ENCODE measurements at regions not wholly inside any gene's neighbourhood (a gene's known extent, or its start where the extent isn't known, plus 50 kb on each side); places are given as distances from the start of the nearest gene placed in this dataset.

GRCh38 chr1:101357444-101357986 lies 120.7 kb downstream of the S1PR1 start:
- Histone ChIP-seq H3K4me1 (peaks cover 0 to 5% (median 0%) of the 10 kb centered on the region in 4 donors), H3K9me3 (no peaks in the 10 kb centered on the region), H3K36me3 (no peaks in the 10 kb centered on the region), H3K27ac (replicated peaks in 1 of 4) (no peak overlapping the region), H3K4me3 (no peak overlapping the region), H3K27me3 (no peaks in the 10 kb centered on the region)
- WGBS, result 78% methylated on average over 4 of the region's 4 CpGs
- no peak for TF ChIP-seq EP300 (IDR thresholded peaks at IDR 0.05)
- TF ChIP-seq CTCF (IDR thresholded peaks at IDR 0.05), result peak; percentile 68 to 84 (median 75)
- DNase-seq (ENCODE audit: extremely low spot score), result peak; percentile 90
- intact Hi-C loops (cut with DNase I), result loop anchor here (5.0 kb wide), 1 partner anchor 50 kb away; no protein-coding TSS in a partner anchor

DNA sequence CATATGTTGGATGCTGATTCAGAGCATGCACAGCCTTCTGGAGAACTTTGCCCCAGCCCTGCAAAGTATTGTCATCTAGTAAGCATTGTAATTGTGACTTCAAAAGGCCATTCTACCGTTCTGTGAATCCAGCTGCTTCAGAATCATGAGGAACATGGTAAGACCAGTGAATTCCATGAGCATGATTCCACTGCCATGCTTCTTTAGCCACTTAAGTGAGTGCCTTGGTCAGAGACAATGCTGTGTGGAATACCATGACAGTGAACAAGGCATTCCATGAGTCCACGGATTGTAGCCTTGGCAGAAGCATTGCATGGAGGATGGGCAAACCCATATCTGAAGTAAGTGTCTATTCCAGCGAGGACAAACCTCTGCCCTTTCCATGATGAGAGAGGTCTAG lies 123.7 kb downstream of the S1PR1 start:
- no peak for TF ChIP-seq POLR2AphosphoS5 (IDR thresholded peaks at IDR 0.05)
- no peak for TF ChIP-seq POLR2A (IDR thresholded peaks at IDR 0.05; ENCODE audit: low read depth)
- TF ChIP-seq EP300 (IDR thresholded peaks at IDR 0.05), result no peak
- no peak for TF ChIP-seq CTCF (IDR thresholded peaks at IDR 0.05)
- H3K4me1 ChIP-seq, result peaks cover 0 to 17% (median 8%) of the 10 kb centered on the region in 4 donors
- 88% methylated on average over 1 of the region's 3 CpGs for WGBS
- H3K4me3 ChIP-seq, result no peak overlapping the region
- H3K27ac ChIP-seq (replicated peaks in 1 of 4), result no peak overlapping the region
- no peaks in the 10 kb centered on the region for H3K27me3 ChIP-seq
- no peaks in the 10 kb centered on the region for H3K36me3 ChIP-seq
- intact Hi-C loops (cut with DNase I), result no loop called here
- DNase-seq (ENCODE audit: extremely low spot score), result no peak
- H3K9me3 ChIP-seq, result no peaks in the 10 kb centered on the region

DNA sequence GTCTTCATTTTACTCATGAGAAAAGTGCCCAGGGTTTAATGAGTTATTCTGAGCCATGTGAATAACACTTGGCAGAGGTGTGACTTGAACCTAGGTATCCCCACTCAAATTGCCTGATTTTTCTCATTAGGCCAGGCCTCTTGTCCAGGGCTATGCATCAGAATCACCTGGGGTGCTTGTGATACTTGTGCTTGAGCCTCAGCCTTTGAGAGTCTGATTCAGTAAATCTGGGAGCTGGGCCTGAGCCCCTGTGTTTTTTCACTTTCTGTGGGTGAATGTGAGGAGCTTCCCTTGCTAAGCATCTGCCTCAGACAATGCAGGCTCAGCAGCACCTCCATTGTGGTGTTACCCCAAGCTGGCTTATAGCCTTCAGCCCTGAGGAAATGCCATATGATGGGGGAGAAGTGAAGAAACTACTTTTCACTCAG lies 127.1 kb downstream of the S1PR1 start:
- Histone ChIP-seq H3K36me3 (no peaks in the 10 kb centered on the region), H3K27me3 (no peaks in the 10 kb centered on the region), H3K27ac (replicated peaks in 1 of 4) (no peak overlapping the region), H3K4me3 (no peak overlapping the region), H3K4me1 (peaks cover 0 to 37% (median 26%) of the 10 kb centered on the region in 4 donors), H3K9me3 (no peaks in the 10 kb centered on the region)
- no peak for TF ChIP-seq EP300 (IDR thresholded peaks at IDR 0.05)
- TF ChIP-seq CTCF (IDR thresholded peaks at IDR 0.05), result no peak
- no peak for TF ChIP-seq POLR2AphosphoS5 (IDR thresholded peaks at IDR 0.05)
- intact Hi-C loops (cut with DNase I), result no loop called here
- peak; percentile 66 for DNase-seq (ENCODE audit: extremely low spot score)

DNA sequence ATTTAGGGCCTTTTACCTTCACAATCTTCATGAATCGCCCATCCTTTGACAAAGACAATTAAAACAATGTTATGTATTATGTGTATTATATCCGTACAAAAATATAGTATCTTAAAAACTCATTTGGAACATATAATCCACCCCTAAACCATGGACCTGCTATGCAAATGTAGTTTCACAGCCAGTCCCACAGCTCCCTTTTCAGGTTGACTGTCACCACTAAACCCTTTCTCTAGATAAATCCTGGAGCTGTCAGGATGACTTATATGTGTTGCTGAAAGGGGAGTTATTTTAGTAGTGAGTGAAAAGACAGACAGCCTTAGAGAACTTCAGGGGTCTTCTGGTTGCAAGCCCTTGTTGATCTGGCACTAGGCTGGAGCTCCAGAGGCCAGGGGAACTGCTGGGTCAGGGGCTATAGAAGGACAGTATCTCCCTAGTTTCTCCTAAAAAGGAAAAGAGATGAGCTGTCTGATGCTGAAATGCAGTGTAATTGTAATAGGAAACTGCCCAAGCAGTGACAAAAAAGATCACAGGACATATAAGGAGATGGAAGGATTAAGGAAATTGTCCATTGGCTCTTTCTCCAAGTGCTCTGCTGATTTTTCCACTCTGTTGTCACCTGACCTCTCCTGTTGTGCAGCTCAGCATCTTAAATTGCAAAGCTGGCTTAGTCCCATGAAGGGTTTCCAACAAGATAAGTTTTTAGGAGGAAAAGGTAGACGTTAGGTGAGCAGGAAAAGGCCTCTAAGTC lies 127.7 kb downstream of the S1PR1 start:
- 90% methylated on average over 3 of the region's 3 CpGs for WGBS
- intact Hi-C loops (cut with DNase I), result no loop called here
- H3K9me3 ChIP-seq, result no peaks in the 10 kb centered on the region
- DNase-seq (ENCODE audit: extremely low spot score), result peak; percentile 42
- no peaks in the 10 kb centered on the region for H3K27me3 ChIP-seq
- peaks cover 0 to 37% (median 26%) of the 10 kb centered on the region in 4 donors for H3K4me1 ChIP-seq
- no peak for TF ChIP-seq POLR2AphosphoS5 (IDR thresholded peaks at IDR 0.05)
- TF ChIP-seq EP300 (IDR thresholded peaks at IDR 0.05), result no peak
- TF ChIP-seq POLR2A (IDR thresholded peaks at IDR 0.05; ENCODE audit: low read depth), result no peak
- no peak for TF ChIP-seq CTCF (IDR thresholded peaks at IDR 0.05)
- H3K4me3 ChIP-seq, result no peak overlapping the region
- no peaks in the 10 kb centered on the region for H3K36me3 ChIP-seq
- no peak overlapping the region for H3K27ac ChIP-seq (replicated peaks in 1 of 4)
